Activated T-cell treated with anti-CD3 and anti-CD28 coated beads, Interleukin-2, amount 50 U/mL, for 48 hours (primary cell): ENCODE measurements at regions not wholly inside any gene's neighbourhood (a gene's known extent, or its start where the extent isn't known, plus 50 kb on each side); places are given as distances from the start of the nearest gene placed in this dataset.
"Not testable (repeated sequence)": the region's sequence is repeated elsewhere in the genome, so short reads cannot be mapped to it uniquely, and the experiment has no call there.

ENCODE experiments used
- DNase-seq, 2 experiments: peaks; one replicate each; pipeline ENCODE4 v3.0.0-alpha.2; 2020

DNA sequence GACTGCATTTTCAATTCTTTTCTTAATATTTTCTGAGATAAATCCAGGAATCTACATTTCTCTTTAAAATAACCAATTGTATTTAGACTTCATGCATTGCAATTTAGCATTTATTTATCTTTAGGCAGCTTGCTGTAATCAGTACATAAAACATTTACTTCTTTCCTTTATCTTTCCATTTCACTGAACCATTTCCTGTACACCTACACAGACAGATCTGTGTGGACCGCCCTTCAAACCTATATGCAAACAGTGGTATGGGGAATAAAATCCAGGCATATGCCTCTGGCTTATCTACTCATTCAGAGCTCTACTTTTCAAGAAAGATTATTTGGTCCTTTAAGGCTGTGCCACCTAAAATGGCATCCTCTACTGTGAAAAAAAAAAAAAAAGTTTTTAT lies 640.0 kb downstream of the MAT2B start:
- DNase-seq = no peak

DNA sequence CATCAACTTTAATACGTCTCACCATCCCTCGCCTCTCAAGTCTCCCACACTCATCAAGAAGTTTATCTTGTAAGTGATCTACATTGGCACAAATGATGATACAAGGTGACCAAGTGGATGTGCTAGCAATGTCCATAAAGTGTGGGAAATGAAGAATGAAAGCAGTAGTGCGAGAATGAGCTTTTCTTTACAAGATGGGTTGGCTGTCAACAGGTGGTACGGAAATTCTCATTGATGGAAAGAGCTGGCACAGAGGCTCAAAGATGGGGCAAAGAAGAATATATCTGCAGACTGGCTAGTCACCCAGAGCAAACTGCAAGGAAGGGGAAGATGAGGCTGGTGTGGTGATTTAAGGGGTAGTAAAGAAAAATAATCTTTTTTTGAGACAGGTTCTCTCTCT lies 640.8 kb downstream of the MAT2B start:
- DNase-seq = no peak

DNA sequence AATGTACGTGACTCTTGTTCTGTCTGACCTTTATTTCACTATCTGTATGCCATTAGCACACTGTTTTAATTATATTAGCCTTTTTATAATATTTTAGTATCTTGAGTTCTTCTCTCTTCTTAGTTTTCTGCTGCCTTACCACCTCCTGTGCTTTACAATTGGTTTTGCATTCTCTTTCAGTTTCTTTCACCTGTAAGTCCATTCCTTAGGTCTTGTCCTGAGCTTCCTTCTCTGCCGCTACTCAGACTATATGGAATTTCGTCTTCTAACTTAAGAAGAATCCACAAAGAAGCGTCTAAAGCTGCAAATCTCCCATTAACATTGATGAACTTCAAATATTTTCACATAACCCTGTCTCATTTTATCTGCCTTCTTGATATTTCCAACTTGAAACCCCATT lies 642.9 kb downstream of the MAT2B start:
- DNase-seq = no peak

DNA sequence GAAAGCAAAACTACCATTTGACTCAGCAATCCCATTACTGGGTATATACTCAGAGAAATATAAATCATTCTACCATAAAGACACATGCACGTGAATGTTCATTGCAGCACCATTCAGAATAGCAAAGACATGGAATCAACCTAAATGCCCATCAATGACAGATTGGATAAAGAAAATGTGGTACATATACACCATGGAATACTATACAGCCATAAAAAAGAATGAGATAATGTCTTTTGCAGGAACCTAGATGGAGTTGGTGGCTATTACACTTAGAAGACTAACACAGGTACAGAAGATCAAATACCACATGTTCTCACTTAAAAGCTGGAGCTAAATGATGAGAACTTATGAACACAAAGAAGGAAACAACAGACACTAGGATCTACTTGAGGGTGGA lies 647.1 kb downstream of the MAT2B start:
- not testable (repeated sequence) for DNase-seq

DNA sequence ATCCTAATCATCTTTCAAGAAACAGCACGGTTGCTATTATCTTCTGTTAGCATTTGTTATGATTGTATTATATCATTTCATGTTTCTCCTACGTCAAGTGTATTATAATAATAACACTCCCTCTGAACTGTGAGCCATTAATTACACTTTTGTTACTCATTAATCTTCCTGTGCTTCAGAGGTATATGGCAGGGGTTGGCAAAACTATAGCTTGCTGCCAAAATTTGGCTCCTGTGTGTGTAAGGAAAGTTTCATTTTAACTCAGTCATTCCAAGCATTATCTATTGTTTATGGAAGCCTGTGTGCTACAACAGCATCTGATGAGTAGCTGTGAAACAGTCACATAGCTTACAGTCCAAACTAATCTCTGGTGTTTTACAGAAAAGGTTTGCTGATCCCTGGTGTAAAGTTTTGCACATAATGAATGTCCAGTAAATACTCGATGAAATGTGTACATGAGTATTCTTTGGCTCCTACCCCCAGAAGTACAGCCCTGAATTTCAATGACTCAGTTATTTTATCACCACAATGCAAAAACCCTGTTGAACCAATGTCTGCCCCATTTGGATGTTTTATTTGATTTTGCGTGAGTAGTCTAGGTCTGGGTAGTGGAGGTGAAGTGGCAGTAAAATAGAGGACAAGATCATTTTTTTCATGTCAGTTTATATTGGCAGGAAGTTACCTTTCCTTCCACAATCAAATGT lies 648.2 kb downstream of the MAT2B start:
- no peak for DNase-seq

DNA sequence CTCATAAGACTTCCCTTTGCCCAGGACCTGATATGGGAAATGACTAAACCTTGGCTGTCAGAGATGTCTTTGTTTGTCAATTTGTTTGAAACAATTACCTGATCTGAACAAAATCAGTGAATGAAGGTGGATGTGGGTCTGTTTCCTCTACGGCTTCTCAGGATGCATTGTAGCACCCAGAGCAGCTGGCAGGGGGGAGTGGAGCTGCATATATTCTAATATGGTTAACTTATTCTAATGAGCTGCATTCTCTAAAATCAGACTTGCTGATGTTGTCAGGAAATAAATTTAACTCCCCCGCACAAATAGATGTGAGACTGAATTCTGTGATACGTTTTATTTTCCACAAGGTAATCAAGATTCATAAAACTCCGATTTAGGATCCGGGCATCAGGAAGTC lies 665.4 kb downstream of the MAT2B start:
- no peak for DNase-seq

DNA sequence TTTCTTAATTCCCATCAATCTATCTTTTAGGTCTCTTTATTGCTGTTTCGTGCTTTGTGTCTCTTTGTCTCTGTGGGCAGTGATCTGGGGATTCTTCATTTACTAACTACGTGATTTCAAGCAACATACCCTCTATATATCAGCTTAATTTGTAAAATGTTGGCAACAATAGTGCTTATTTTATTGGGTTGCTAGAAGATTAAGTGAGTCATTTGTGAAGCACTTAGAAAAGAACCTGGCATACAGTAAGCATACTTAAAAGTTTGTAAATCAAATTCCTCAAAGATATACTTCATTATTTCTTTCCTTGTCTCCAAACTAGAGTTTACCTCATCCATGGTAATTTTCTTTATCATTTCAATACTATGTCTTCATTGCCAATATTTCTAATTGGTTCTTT lies 669.7 kb downstream of the MAT2B start:
- DNase-seq = no peak

- no peak for DNase-seq
These were observed 674.0 kb downstream of the MAT2B start for GRCh38 chr5:164179406-164179805.

DNA sequence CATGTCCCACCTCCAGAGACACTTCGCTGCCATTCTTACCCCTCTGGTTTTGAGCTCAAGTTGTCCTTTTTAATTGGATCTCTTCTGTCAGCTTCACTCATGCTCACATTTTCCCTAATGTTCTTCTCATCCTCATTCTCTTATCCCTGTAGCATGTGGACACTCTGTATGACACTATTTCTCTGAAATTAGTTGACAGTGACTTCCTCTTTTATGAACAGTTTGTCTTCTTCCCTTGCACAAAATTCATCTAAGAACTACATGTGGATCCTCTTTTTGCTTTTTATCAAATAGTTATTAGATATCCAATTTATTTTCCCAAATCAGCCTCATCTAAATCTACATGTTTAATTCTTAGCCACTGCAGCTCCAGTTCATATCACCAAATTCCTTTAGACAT lies 676.2 kb downstream of the MAT2B start:
- DNase-seq = no peak

DNA sequence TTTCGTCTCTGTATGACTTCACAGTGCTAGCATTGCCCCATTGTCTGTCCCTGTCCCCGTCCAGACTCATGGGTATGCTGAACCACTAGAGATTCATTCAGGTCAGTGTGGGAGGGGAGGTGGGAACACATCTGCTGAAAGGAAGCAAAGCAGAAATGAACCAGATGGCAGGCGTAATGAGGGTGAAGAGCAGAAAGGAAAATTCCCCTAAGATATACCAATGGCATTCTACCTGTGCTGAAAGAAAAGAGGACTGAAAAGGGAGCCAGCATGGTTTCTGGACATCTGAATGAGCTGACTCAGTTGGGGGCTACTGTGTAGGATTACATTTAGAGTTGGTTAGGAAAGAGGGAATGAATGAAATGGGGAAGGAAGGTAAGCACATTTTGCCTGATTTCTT lies 678.7 kb downstream of the MAT2B start:
- DNase-seq = no peak

DNA sequence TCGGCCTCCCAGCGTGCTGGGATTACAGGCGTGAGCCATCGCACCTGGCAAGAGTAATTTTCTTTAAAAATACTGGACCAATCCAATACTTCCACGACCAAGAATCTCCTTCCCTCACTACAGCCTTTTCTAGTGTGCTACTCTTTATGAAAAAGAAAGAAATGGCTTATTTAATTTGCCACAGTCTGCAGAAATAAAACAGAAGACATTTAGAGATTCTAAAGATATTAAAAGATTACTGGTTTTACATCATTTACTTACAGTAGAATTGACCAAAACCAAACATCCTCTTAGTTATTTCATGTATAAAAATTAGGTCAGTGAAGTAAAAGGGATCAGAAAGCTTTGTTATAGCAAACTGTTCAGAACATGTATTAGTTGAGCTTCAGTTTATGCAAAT lies 679.6 kb downstream of the MAT2B start:
- DNase-seq = no peak

DNA sequence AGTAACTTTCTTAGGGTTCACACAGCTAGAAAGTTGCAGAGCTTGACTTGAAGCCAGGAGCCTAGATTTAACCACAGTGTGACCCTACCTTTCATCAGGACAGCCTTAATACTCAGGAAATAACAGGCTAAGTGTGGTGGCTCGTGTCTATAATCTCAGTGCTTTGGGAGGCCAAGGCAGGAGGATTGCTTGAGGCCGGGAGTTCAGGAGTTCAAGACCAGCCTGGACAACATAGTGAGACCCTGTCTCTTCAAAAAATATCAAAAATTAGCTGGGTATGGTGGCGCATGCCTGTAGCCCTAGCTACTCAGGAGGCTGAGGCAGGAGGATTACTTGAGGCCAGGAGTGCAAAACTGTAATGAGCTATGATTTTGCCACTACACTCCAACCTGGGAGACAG lies 681.1 kb downstream of the MAT2B start:
- DNase-seq = no peak

DNA sequence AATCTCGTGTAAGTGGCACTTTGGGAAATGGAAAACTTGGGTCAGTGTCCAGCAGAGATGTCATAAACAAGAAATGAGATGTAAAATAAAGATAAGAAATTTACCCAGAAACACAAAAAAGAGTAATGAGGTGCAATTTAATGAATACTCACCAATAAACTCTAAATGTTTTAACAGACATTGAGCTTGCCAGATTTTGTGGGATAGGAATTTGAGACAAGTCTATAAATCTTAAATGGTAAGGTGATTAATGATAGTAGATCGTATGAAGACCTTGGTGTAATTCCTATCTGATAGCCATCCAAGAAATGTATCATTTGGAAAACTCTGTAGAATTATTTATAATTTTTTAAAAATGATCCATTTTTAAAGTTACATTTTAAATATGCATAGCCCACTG lies 682.4 kb downstream of the MAT2B start:
- no peak for DNase-seq

DNA sequence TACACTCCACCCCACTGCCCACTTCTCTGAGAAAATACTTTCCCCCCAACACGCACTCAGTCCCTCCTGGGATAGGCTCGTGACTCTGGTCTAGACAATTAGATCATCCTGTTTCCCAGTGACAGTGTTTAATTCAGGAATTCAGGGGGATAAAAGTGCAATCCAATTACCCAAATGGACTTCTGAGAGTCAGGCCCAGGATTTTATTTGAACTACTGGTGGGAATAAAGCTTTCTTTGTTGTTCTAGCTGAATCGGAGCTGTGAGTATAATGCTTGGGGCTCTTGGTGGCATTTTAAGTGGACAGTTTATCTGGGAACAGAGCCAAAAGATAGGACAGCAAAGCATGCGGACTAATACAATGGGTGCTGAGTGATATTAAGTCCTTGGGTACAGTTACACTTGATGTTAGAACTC lies 683.3 kb downstream of the MAT2B start:
- no peak for DNase-seq

DNA sequence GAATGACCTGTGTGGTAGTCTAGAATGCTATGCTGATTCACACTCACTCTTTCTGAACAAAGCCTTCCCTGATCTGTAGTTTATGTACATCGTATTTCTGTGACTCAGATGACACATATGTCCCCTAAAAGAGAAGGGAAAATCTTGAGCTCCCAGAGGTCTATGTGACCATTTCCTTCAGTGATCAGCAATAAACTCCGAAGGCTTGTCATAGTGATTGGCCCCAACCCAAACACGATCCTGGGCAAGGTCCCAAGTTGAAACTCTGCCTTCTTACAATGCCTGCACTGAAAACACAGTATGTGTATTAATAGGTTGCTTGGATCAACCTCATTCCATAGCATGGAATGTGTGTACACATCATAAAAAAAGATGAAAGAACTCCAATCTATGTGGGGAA lies 685.8 kb downstream of the MAT2B start:
- no peak for DNase-seq

DNA sequence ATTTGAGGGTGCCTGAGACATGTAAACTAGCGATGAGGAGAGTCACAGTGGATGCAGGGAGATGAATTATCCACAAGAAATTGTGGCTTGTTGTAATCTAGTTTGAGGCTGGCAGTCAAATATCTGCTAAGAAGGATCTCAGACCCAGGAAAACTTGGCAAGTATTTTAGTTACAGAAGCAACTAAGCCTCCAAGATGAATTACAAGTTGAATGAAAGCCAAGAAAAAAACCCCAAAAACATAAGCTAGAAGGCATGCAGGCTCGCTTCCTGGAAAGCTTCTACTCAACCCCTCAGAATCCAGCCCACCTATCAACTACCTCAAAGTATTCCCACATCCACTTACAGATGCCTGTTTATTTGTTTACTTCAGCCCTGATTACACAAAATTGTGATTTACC lies 696.9 kb downstream of the MAT2B start:
- no peak for DNase-seq

- no peak for DNase-seq
These were observed 698.3 kb downstream of the MAT2B start for GRCh38 chr5:164203581-164204225.

DNA sequence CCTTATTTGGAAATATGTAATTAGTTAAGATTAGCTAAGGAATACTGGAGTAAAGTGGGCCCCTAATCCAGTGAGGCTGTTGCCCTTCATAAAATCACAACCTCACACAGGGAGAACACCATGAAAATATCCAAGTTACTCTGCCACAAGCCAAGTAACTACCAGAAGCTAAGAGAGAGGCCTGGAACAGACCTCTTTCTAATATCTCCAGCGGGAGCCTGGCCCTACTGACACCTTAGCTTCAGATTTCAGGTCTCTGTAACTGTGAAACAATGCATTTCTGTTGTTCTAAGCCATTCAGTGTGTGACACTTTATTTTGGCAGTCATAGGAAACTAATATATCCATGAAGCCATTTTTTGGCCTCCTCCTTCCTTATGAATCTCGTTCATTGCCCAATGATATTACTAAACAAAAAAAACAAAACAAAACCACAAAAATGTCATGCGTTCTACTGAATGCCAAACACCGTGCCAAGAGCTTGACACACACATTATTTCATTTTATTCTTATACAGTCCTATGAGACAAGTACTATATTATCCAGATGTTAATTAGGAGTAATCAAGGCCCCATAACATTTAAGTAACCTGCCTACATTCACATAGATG lies 699.0 kb downstream of the MAT2B start:
- no peak for DNase-seq

GRCh38 chr5:164206196-164206595 lies 700.8 kb downstream of the MAT2B start:
- DNase-seq = no peak

DNA sequence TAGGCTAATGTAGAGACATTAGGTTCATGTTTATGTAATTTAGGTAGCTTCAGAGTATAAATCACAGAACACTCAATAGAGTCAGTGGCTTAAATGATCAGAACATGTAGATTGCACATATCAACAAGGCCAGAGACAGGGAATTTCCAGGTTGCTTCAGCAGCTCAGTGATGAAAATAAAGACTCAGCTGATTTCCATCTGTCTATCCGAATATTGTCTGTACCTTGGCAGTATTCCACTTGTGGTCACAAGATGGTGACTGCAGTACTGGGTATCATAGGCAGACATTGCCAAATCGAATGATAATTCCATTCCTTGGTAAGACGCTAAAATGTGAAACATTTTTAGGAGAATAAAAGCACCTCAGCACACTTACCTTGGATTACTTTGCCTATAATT lies 702.2 kb downstream of the MAT2B start:
- no peak for DNase-seq

DNA sequence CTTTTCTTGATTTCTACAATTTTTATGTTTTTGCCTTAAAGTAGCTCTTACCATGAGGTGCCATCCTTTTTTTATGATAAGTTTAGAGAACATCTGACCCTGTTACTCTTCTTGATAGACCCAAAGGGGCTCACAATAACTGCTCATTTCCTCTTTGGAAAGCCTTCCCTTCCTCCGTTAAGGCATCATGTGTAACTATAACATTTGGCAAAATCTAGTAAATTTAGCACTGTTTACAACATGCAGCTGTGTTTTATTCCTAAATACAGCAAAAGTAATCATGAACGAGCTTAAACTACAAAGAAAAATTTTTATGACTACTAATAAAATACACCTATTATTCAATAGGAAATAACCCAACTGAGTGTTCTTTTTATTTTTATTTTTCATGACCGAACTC lies 705.1 kb downstream of the MAT2B start:
- DNase-seq = no peak

DNA sequence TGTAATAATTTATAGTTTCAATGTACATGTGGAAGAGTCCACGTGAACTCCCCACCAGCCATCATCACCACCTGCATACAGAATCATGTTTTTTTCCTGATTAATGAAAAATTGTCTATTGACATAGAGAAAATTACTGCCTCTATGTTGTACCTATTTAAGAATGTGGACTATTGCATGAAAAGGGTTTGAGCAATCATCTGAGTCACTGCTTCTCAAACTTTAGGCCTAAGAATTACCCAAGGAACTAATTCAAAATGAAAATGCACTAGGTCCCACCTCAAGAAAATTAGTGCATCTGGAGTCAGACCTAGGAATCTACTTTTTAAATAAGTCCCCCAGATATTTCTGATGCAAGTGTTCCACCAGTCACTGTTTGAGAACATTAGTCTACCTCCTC lies 709.3 kb downstream of the MAT2B start:
- no peak for DNase-seq

DNA sequence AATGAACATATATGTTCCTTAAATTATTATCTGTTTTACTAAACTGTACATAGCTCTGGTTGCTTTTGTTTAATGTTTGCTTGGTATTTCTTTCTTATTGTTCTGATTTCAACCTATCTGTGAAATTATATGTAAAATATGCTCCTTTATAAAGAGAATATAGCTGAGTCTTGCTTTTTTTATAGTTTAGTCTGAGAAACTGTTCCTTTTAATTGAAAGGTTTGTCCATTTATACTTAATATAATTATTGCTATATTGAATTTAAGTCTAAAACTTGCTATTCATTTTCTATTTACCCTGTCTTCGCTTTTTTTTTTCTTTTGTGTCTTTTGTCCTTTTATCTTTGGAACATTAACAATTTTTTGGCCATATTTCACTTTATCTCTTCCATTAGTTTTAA lies 712.0 kb downstream of the MAT2B start:
- no peak for DNase-seq

GRCh38 chr5:164220522-164220921 lies 715.1 kb downstream of the MAT2B start:
- DNase-seq = no peak

DNA sequence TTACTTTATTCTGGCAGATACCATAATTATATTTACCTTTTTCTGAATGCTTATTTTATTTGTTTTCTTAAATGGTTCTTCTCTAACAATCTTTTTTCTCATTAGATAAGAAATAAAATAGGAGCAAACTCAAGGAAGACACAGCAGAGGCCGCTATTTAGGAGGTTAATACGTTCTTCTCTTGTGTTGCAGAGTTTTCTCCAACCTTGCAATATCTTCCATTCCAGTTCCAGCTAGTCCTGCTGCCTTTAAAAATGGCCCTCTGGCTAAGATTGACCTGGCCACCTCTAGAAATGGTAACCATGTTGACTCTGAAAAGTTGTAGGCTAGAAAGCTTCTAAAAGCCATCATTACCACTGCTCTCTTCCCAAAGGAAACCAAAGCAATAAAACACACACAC lies 718.8 kb downstream of the MAT2B start:
- DNase-seq = no peak
